HG03280 (cell line): ENCODE measurements at regions not wholly inside any gene's neighbourhood (a gene's known extent, or its start where the extent isn't known, plus 50 kb on each side); places are given as distances from the start of the nearest gene placed in this dataset.
"Not testable (repeated sequence)": the region's sequence is repeated elsewhere in the genome, so short reads cannot be mapped to it uniquely, and the experiment has no call there.

ENCODE experiments used
- ATAC-seq: cut with Tn5 transposase; IDR thresholded peaks from one replicate; pipeline ENCODE4 v1.9.1; 2021; ENCODE audit warnings: mild to moderate bottlenecking, moderate library complexity; ENCODE audit not compliant: unreplicated experiment

- ATAC-seq, result no peak
Measured at GRCh38 chr9:85112391-85112790, 442.9 kb downstream of the NTRK2 start.

GRCh38 chr9:85108746-85109145, 439.2 kb downstream of the NTRK2 start:
- no peak for ATAC-seq

- no peak for ATAC-seq
Measured at GRCh38 chr9:85108229-85108628, 438.7 kb downstream of the NTRK2 start.

GRCh38 chr9:85089188-85089969, 419.9 kb downstream of the NTRK2 start:
- no peak for ATAC-seq

GRCh38 chr9:85081963-85082362, 412.4 kb downstream of the NTRK2 start:
- no peak for ATAC-seq

- no peak for ATAC-seq
Measured at GRCh38 chr9:85079349-85079748, 409.8 kb downstream of the NTRK2 start.

GRCh38 chr9:85077944-85078343, 408.4 kb downstream of the NTRK2 start:
- ATAC-seq, result no peak

GRCh38 chr9:85077146-85077545, 407.6 kb downstream of the NTRK2 start:
- not testable (repeated sequence) for ATAC-seq
